Naive thymus-derived CD8-positive, alpha-beta T cell (primary cell): ENCODE measurements at regions not wholly inside any gene's neighbourhood (a gene's known extent, or its start where the extent isn't known, plus 50 kb on each side); places are given as distances from the start of the nearest gene placed in this dataset.
"Not testable (repeated sequence)": the region's sequence is repeated elsewhere in the genome, so short reads cannot be mapped to it uniquely, and the experiment has no call there.

Experiments
- ATAC-seq, 2 donors: fragments of 150-1000 bp; cut with Tn5 transposase in 1 of 2; sonication (Bioruptor Pico), chemical (Tn5 transposase) in 1 of 2; 1 replicate in 1 of 2; 2 replicates in 1 of 2; pipeline ENCODE4 v1.10.0; 2021; ENCODE audit warnings: mild to moderate bottlenecking in 2 of 2, moderate library complexity in 2 of 2
- POLR2A ChIA-PET: fragments of 350-600 bp; sonication (Branson Sonifier 250); formaldehyde crosslinking; loops from one replicate; lab custom pipeline; 2021; ENCODE audit warnings: antibody characterized with exemption; lab: Charles Lee
- DNase-seq, 10 donors: peaks; one replicate each; pipeline versions ENCODE4 v3.0.0 to v3.0.0-alpha.2; 2020 to 2022
- H3K27ac Mint-ChIP-seq, 10 donors: one replicate each; pipeline ENCODE4 v1.8.0; 2020 to 2022; ENCODE audit warnings: mild to moderate bottlenecking in 10 of 10, mixed read lengths in 10 of 10, moderate library complexity in 4 of 10, inconsistent platforms in 1 of 10
- H3K27me3 Mint-ChIP-seq, 5 donors: one replicate each; pipeline ENCODE4 v1.8.0; 2021 to 2022; ENCODE audit warnings: mixed read lengths in 5 of 5
- H3K36me3 Mint-ChIP-seq, 3 donors: one replicate each; pipeline ENCODE4 v1.8.0; 2020 to 2022; ENCODE audit warnings: mixed read lengths in 3 of 3, mild to moderate bottlenecking in 2 of 3, inconsistent platforms in 1 of 3
- H3K4me1 Mint-ChIP-seq, 4 donors: one replicate each; pipeline ENCODE4 v1.8.0; 2021 to 2022; ENCODE audit warnings: mixed read lengths in 4 of 4
- H3K4me3 Mint-ChIP-seq, 10 donors: one replicate each; pipeline ENCODE4 v1.8.0; 2020 to 2022; ENCODE audit warnings: mild to moderate bottlenecking in 10 of 10, mixed read lengths in 10 of 10, moderate library complexity in 6 of 10, inconsistent platforms in 1 of 10
- H3K9me3 Mint-ChIP-seq, 9 donors: one replicate each; pipeline ENCODE4 v1.8.0; 2020 to 2022; ENCODE audit warnings: mixed read lengths in 9 of 9, mild to moderate bottlenecking in 3 of 9, inconsistent platforms in 1 of 9, moderate library complexity in 1 of 9

DNA sequence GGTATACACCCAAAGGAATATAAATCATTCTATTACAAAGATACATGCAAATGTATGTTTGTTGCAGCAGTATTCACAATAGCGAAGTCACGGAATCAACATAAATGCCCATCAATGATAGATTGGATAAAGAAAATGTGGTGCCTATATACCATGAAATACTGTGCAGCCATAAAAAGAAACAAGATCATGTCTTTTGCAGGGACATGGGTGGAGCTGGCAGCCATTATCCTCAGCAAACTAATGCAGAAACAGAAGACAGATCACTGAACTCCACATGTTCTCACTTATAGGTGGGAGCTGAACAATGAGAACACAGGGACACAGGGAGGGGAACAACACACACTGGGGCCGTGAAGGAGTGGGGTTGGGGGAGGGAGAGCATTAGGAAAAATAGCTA is 315.2 kb downstream of the CPS1 start:
- not testable (repeated sequence) for H3K36me3 Mint-ChIP-seq, H3K4me3 Mint-ChIP-seq
- peak overlapping the region in 1 of 10 donors; percentile 74 for H3K27ac Mint-ChIP-seq

DNA sequence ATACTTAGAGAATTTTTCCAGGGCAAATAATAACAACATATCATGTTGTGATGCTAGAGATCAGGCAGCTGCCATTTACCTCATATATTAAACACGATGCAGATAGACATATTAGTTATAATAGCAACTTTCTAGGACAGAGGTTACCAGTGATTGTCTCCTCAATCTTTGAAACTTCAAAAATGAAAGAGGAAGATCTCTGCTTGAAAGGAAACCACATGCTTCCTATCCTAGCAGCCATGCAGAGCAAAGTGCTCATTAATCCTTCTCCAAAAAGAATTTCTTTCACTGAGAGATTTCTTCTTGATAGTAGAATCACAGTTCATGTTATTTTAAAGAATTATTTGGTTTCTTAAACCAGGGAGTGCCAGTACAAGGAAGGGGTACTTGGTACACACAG is 317.2 kb downstream of the CPS1 start:
- Mint-ChIP-seq H3K27ac (no peak overlapping the region), H3K36me3 (no peaks in the 10 kb centered on the region), H3K4me1 (no peaks in the 10 kb centered on the region), H3K9me3 (peaks cover 0 to 9% (median 2%) of the 10 kb centered on the region in 9 donors), H3K4me3 (no peak overlapping the region), H3K27me3 (no peaks in the 10 kb centered on the region)
- DNase-seq (no peak), ATAC-seq (no peak)
- POLR2A ChIA-PET: no interaction called here

More for the DNA sequence above, 315.2 kb downstream of the CPS1 start:
- H3K27me3 Mint-ChIP-seq, DNase-seq, H3K4me1 Mint-ChIP-seq, ATAC-seq: not testable (repeated sequence)
- peaks cover 0 to 12% (median 2%) of the 10 kb centered on the region in 9 donors for H3K9me3 Mint-ChIP-seq
- POLR2A ChIA-PET: interaction anchor here (0.7 kb wide), 1 partner anchor 59 kb away, joined by 4 read pairs; no protein-coding TSS in a partner anchor

DNA sequence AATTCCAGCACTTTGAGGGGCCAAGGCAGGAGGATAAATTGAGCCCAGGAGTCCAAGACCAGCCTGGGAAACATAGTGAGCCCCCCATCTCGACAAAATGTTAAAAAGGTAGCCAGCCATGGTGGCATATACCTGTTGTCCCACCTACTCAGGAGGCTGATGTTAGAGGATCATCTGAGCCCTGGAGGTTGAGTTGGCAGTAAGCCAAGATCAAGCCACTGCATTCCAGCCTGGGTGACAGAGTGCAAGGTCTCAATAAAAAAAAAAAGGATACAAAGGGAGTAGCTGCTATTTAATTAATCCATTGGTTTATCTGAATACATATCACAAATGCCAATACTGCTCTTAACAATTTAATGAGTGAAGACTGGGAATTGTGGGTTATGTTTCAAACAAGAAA is 327.8 kb downstream of the CPS1 start:
- peaks cover 0 to 10% (median 4%) of the 10 kb centered on the region in 9 donors for H3K9me3 Mint-ChIP-seq
- no peak for DNase-seq
- no peak for ATAC-seq
- no peak overlapping the region for H3K4me3 Mint-ChIP-seq
- no peak overlapping the region for H3K27ac Mint-ChIP-seq
- H3K27me3 Mint-ChIP-seq: no peaks in the 10 kb centered on the region
- no peaks in the 10 kb centered on the region for H3K36me3 Mint-ChIP-seq
- H3K4me1 Mint-ChIP-seq: no peaks in the 10 kb centered on the region
- POLR2A ChIA-PET: no interaction called here

DNA sequence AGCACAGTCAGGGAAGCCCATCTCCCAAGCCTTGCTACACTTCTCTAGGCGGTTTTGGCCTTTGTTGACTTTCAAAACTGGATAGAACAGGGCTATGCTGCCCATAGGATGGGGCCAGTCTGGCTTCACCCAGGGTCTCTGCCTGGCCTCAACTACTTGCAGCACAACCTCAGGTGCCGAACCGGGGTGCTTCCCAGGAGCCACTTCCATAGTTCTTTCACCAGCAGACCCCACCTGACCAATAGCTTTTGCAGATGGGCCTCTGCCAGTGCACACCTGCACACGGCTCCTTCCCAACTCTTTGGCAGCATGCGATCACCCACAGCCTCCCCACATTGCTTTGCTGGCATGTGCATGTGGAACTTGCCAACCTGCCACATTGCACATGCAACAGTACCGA is 331.6 kb downstream of the CPS1 start:
- H3K27ac Mint-ChIP-seq: no peak overlapping the region
- no peaks in the 10 kb centered on the region for H3K27me3 Mint-ChIP-seq
- DNase-seq (no peak), ATAC-seq (no peak)
- H3K36me3 Mint-ChIP-seq: no peaks in the 10 kb centered on the region
- no peak overlapping the region for H3K4me3 Mint-ChIP-seq
- peaks cover 0 to 12% (median 7%) of the 10 kb centered on the region in 9 donors for H3K9me3 Mint-ChIP-seq
- H3K4me1 Mint-ChIP-seq: no peaks in the 10 kb centered on the region
- POLR2A ChIA-PET: no interaction called here

DNA sequence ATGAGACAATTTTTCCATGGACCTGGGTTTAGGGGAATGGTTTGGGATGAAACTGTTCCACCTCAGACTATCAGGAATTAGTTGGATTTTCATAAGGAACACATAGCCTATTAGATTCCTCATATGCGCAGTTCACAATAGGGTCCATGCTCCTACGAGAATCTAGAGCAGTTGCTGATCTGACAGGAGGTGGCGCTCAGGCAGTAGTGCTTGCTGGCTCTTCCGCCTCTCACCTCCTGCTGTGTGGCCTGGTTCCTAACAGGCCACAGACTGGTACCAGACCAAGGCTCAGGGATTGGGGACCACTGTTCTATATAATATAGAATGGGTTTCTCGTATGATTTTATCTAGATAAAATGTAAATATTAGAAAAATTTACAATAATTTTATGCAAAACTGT is 338.7 kb downstream of the CPS1 start:
- Mint-ChIP-seq H3K27ac (no peak overlapping the region), H3K27me3 (no peaks in the 10 kb centered on the region), H3K9me3 (peaks cover 0 to 21% (median 4%) of the 10 kb centered on the region in 9 donors), H3K4me1 (no peaks in the 10 kb centered on the region), H3K36me3 (no peaks in the 10 kb centered on the region), H3K4me3 (no peak overlapping the region)
- ATAC-seq: no peak
- POLR2A ChIA-PET: no interaction called here
- DNase-seq: no peak

DNA sequence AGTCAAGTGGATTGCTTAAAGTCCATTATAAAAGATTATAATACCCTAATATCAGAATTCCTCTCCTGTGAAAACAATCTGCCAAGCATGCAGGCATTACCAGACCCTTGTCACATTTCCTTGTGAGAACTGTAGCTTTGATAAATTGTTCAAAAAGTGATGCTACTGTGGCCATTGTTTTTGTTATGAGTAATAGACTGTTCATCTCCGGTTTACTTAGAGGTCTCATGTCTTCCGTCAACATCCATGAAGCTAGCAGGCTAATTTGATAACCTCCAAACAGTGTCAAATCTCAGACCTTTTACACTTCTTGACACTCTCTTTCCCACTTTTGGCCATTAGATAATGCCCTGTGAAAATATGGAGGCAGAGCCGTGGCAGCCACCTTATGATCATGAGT is 342.7 kb downstream of the CPS1 start:
- no peak overlapping the region for H3K4me3 Mint-ChIP-seq
- POLR2A ChIA-PET: no interaction called here
- H3K27ac Mint-ChIP-seq: no peak overlapping the region

DNA sequence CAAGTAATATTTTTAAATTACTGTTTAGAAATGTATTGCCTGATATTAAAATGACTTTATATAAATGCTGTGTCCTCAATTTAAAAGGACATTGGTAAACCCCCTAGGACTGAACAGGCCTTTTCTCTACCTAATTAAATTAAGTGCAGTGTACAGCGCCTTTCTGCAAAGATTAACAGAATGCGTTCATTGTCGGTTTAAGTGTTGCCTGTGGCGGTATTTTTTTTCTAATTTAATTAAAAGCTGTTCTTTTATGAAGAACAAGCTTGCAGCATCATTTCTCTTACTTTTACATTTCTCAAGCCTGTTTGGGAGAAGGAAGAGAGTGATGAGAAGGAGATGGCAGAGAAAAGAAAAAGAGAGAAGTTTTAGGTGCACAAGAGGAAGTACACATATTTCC is 344.9 kb downstream of the CPS1 start:
- no peak overlapping the region for H3K27ac Mint-ChIP-seq
- peaks cover 0 to 7% (median 2%) of the 10 kb centered on the region in 9 donors for H3K9me3 Mint-ChIP-seq
- no peaks in the 10 kb centered on the region for H3K4me1 Mint-ChIP-seq
- no peak overlapping the region for H3K4me3 Mint-ChIP-seq
- H3K27me3 Mint-ChIP-seq: peaks cover 0 to 1% (median 0%) of the 10 kb centered on the region in 5 donors
- POLR2A ChIA-PET: no interaction called here
- ATAC-seq: no peak
- H3K36me3 Mint-ChIP-seq: no peaks in the 10 kb centered on the region
- no peak for DNase-seq

More for the DNA sequence above, 342.7 kb downstream of the CPS1 start:
- no peaks in the 10 kb centered on the region for H3K36me3 Mint-ChIP-seq
- H3K27me3 Mint-ChIP-seq: peaks cover 0 to 1% (median 0%) of the 10 kb centered on the region in 5 donors
- peaks cover 0 to 9% (median 0%) of the 10 kb centered on the region in 9 donors for H3K9me3 Mint-ChIP-seq
- no peaks in the 10 kb centered on the region for H3K4me1 Mint-ChIP-seq
- ATAC-seq: no peak
- no peak for DNase-seq

DNA sequence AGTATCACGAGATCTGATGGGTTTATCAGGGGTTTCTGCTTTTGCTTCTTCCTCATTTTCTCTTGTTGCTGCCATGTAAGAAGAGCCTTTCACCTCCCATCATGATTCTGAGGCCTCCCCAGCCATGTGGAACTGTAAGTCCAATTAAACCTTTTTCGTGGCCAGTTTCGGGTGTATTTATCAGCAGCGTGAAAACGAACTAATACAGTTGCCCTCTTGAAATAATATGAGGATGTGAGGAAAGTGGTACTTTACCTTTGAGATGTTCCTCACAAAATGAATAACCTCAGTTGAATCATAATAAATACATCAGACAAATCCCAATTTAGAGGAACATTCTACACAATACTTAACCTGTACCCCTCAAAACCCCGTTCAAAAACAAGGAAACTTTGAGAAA is 356.4 kb downstream of the CPS1 start:
- Mint-ChIP-seq H3K4me3 (no peak overlapping the region), H3K36me3 (no peaks in the 10 kb centered on the region), H3K9me3 (peaks cover 0 to 30% (median 7%) of the 10 kb centered on the region in 9 donors), H3K27me3 (no peaks in the 10 kb centered on the region), H3K4me1 (no peaks in the 10 kb centered on the region), H3K27ac (no peak overlapping the region)
- POLR2A ChIA-PET: no interaction called here
- DNase-seq: no peak
- no peak for ATAC-seq

DNA sequence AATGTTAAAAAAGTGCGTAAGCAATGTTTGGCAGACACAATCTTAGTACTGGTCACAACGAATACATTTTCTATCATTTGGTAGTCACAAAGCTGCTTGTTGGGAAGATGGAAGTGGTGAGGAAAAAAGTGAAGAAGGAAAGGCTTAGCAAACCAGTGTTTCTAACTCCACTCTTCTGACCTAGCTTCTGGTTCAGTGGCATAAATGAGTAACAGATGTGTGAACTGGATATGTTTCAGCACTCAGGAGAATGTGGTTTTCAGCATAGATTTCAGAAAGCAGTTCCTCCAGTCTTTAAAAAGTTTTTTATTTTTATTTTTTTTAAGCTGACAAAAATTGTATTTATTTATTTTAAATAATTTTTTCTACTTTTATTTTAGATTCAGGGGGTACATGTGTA is 357.1 kb downstream of the CPS1 start:
- H3K9me3 Mint-ChIP-seq: peaks cover 0 to 30% (median 7%) of the 10 kb centered on the region in 9 donors
- ATAC-seq (no peak), DNase-seq (no peak)
- H3K27me3 Mint-ChIP-seq: no peaks in the 10 kb centered on the region
- H3K4me3 Mint-ChIP-seq: no peak overlapping the region
- no peaks in the 10 kb centered on the region for H3K4me1 Mint-ChIP-seq
- POLR2A ChIA-PET: no interaction called here
- no peaks in the 10 kb centered on the region for H3K36me3 Mint-ChIP-seq
- no peak overlapping the region for H3K27ac Mint-ChIP-seq

DNA sequence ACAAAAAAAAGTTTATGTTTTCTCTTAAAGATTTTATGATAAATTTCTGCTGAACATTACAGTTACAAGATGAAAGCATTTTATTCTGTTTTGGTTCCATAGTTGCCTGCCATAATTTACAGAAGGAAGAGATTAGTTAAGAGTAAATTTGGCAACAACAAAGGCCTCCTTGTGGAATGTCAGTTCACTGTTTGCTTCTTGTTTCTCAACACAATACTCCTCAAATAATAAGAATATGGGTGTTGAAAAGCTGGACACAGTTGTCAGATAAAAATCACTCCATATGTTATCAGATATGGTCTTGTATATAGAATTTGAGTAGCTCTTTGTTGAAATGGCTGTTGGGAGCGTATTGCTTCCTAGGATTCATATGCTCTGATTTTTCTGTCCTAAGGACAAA is 359.5 kb downstream of the CPS1 start:
- no peak overlapping the region for H3K4me3 Mint-ChIP-seq
- H3K27me3 Mint-ChIP-seq: no peaks in the 10 kb centered on the region
- H3K9me3 Mint-ChIP-seq: peaks cover 0 to 41% (median 8%) of the 10 kb centered on the region in 9 donors
- POLR2A ChIA-PET: no interaction called here
- DNase-seq (no peak), ATAC-seq (no peak)
- H3K36me3 Mint-ChIP-seq: no peaks in the 10 kb centered on the region
- no peaks in the 10 kb centered on the region for H3K4me1 Mint-ChIP-seq
- no peak overlapping the region for H3K27ac Mint-ChIP-seq

DNA sequence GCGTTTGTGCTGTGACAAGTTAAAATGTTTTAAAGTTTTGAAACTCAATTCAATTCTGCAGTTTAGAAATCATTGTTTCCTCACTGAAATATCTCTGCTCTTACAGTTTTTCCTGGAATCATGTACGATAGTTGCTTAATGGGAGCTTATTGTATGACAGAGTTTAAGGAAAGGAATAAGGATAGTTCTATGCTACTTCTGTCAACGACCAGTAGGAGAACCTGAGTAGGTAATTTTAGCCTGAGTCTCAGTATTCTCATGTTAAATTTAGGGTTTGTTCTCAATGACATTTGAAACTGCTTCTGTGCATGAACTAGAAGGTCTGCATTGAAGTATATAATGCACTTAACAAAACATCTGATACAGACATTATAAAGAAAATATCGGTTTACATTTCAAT is 361.1 kb downstream of the CPS1 start:
- Mint-ChIP-seq H3K36me3 (no peaks in the 10 kb centered on the region), H3K4me3 (no peak overlapping the region), H3K9me3 (peaks cover 0 to 35% (median 8%) of the 10 kb centered on the region in 9 donors), H3K27me3 (no peaks in the 10 kb centered on the region), H3K27ac (no peak overlapping the region), H3K4me1 (no peaks in the 10 kb centered on the region)
- ATAC-seq: no peak
- no peak for DNase-seq
- POLR2A ChIA-PET: no interaction called here

DNA sequence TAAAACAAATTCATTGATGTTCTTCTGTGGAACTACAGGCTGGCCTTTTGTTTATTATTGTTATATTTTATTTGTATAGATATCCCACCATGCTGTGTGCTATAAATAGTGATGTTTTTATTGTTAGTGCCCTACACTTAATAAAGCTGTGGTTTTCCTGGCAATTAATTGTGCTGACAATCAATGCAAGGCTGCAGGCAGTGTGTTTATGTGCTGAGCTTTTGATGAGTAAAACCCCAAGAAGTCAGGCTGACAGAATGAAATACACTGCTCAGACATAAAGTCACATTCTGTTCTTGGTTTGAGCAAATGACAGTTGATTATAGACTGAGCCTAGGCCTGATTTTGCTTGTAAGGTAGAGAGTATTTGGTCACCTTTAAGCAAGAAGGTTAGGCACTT is 362.7 kb downstream of the CPS1 start:
- no peak for ATAC-seq
- no peak overlapping the region for H3K27ac Mint-ChIP-seq
- no peak for DNase-seq
- H3K9me3 Mint-ChIP-seq: peaks cover 0 to 29% (median 7%) of the 10 kb centered on the region in 9 donors
- no peak overlapping the region for H3K4me3 Mint-ChIP-seq
- no peaks in the 10 kb centered on the region for H3K4me1 Mint-ChIP-seq
- no peaks in the 10 kb centered on the region for H3K36me3 Mint-ChIP-seq
- no peaks in the 10 kb centered on the region for H3K27me3 Mint-ChIP-seq
- POLR2A ChIA-PET: no interaction called here

DNA sequence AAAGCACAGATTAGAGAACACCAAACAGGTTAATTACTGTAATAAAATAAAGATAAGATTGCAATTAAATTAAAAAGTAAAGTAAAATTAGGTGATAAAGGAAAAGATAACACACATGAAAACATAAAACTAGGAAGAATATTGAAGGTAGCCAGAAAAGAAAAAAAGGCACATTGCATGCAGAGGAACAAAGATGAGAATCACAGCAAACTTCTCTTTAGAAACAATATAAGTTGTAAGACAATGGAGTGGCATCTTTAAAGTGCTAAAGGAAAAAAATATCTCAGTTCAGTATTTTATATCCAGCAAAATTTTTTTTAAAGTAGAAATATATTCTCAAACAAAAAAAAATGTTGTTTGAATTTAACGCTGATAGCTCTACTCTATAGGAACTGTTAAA is 366.0 kb downstream of the CPS1 start:
- DNase-seq: no peak
- H3K27me3 Mint-ChIP-seq: no peaks in the 10 kb centered on the region
- no peaks in the 10 kb centered on the region for H3K36me3 Mint-ChIP-seq
- H3K4me1 Mint-ChIP-seq: no peaks in the 10 kb centered on the region
- no peak for ATAC-seq
- no peak overlapping the region for H3K4me3 Mint-ChIP-seq
- peaks cover 0 to 18% (median 7%) of the 10 kb centered on the region in 9 donors for H3K9me3 Mint-ChIP-seq
- no peak overlapping the region for H3K27ac Mint-ChIP-seq
- POLR2A ChIA-PET: no interaction called here

DNA sequence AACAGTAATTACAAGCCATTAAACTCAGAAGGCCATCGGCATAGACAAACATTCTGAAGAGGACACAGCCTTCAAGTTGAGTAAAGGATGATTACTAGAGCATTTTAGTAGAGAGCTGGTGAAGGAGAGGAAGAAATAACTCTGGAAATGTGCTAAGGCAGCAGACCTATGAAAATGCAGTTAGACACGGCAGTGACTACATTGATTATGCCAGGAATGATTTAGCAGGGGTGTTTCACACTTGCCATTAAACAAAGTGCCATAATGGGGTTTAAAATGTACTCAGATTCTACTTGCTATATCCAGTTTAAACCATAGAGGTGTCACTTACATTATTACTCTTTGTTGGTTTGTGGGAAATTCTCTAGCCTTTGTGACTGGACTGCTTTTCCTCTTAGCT is 372.3 kb downstream of the CPS1 start:
- DNase-seq (no peak), ATAC-seq (no peak)
- POLR2A ChIA-PET: no interaction called here
- Mint-ChIP-seq H3K4me1 (no peaks in the 10 kb centered on the region), H3K27me3 (no peaks in the 10 kb centered on the region), H3K4me3 (no peak overlapping the region), H3K36me3 (no peaks in the 10 kb centered on the region), H3K9me3 (peaks cover 0 to 9% (median 0%) of the 10 kb centered on the region in 9 donors), H3K27ac (no peak overlapping the region)
